ENCODE measurements at regions not wholly inside any gene's neighbourhood (a gene's known extent, or its start where the extent isn't known, plus 50 kb on each side); places are given as distances from the start of the nearest gene placed in this dataset.

- TF ChIP-seq CTCF (conservative IDR thresholded peaks at IDR 0.05; ENCODE audit: low read length) (no peak), EZH2phosphoT487 (IDR thresholded peaks at IDR 0.05; ENCODE audit: borderline replicate concordance) (no peak)
Measured at GRCh38 chr19:13700621-13701020, 63.7 kb upstream of the MRI1 start.
